Lung (tissue), 11 donors: ENCODE measurements at regions not wholly inside any gene's neighbourhood (a gene's known extent, or its start where the extent isn't known, plus 50 kb on each side); places are given as distances from the start of the nearest gene placed in this dataset.

ENCODE experiments used
- ATAC-seq: fragments of 200-7000 bp; cut with Tn5 transposase; one replicate; pipeline ENCODE4 v1.9.1; 2020; ENCODE audit warnings: moderate number of reproducible peaks; ENCODE audit not compliant: insufficient read depth, low FRiP score
- DNase-seq, 3 donors: peaks; one replicate each; pipeline ENCODE4 v3.0.0-alpha.2; 2013 to 2017
- H3K27ac ChIP-seq, 2 donors: one replicate each; pipeline ENCODE4 v1.5.1; 2013; ENCODE audit warnings: mild to moderate bottlenecking in 2 of 2, moderate library complexity in 2 of 2, control low read depth in 1 of 2, inconsistent platforms in 1 of 2, low read depth in 1 of 2, low read length in 1 of 2
- H3K27me3 ChIP-seq, 3 donors: one replicate each; pipeline ENCODE4 v1.5.1; 2013; ENCODE audit warnings: low read length in 2 of 3; ENCODE audit not compliant: control insufficient read depth in 3 of 3, insufficient read depth in 3 of 3
- H3K36me3 ChIP-seq, 4 donors: one replicate each; pipeline ENCODE4 v1.5.1; 2013; ENCODE audit warnings: low read length in 4 of 4, mild to moderate bottlenecking in 1 of 4, moderate library complexity in 1 of 4; ENCODE audit not compliant: control insufficient read depth in 4 of 4, insufficient read depth in 4 of 4
- H3K4me1 ChIP-seq, 5 donors: one replicate each; pipeline ENCODE4 v1.5.1; 2013; ENCODE audit warnings: low read length in 5 of 5, mild to moderate bottlenecking in 2 of 5, moderate library complexity in 1 of 5; ENCODE audit not compliant: control insufficient read depth in 5 of 5, insufficient read depth in 5 of 5
- H3K4me3 ChIP-seq: one replicate; pipeline ENCODE4 v1.5.1; 2013; ENCODE audit warnings: mild to moderate bottlenecking, control low read depth, moderate library complexity
- H3K9ac ChIP-seq, 2 donors: one replicate each; pipeline ENCODE4 v1.5.1; 2013; ENCODE audit warnings: low read length in 2 of 2, control low read depth in 1 of 2; ENCODE audit not compliant: insufficient read depth in 1 of 2
- H3K9me3 ChIP-seq, 4 donors: one replicate each; pipeline ENCODE4 v1.5.1; 2013; ENCODE audit warnings: low read length in 3 of 4, mild to moderate bottlenecking in 1 of 4, moderate library complexity in 1 of 4; ENCODE audit not compliant: control insufficient read depth in 4 of 4, insufficient read depth in 3 of 4
- WGBS, 2 donors: extraction: QIAGEN DNeasy Blood & Tissue Kit; methylation state at CpG; one replicate each; pipeline ENCODE4 v1.1.7; 2013; 5-methylcytosine and 5-hydroxymethylcytosine counted together
- TF ChIP-seq, protein P1 (sequence below): IDR thresholded peaks from 2 replicates; pipeline ENCODE4 v1.5.1; 2012; ENCODE audit warnings: mild to moderate bottlenecking; ENCODE audit errors: control extremely low read depth, extremely low read depth
- donor health status: control.
- donor health status: control.
- donor health status: Bipolar disorder and iron deficiency.
- donor health status: healthy.
- donor health status: DM: yes; HTN: yes; CAD: no.

GRCh38 chr12:47493801-47494200, 212.0 kb downstream of the RPAP3 start:
- Histone ChIP-seq H3K9me3 (peaks cover 0 to 8% (median 0%) of the 10 kb centered on the region in 4 donors), H3K27ac (no peak overlapping the region), H3K27me3 (peaks cover 0 to 4% (median 2%) of the 10 kb centered on the region in 3 donors), H3K36me3 (no peaks in the 10 kb centered on the region), H3K4me3 (no peak overlapping the region), H3K9ac (no peak overlapping the region), H3K4me1 (no peaks in the 10 kb centered on the region)
- TF ChIP-seq, protein P1, sequence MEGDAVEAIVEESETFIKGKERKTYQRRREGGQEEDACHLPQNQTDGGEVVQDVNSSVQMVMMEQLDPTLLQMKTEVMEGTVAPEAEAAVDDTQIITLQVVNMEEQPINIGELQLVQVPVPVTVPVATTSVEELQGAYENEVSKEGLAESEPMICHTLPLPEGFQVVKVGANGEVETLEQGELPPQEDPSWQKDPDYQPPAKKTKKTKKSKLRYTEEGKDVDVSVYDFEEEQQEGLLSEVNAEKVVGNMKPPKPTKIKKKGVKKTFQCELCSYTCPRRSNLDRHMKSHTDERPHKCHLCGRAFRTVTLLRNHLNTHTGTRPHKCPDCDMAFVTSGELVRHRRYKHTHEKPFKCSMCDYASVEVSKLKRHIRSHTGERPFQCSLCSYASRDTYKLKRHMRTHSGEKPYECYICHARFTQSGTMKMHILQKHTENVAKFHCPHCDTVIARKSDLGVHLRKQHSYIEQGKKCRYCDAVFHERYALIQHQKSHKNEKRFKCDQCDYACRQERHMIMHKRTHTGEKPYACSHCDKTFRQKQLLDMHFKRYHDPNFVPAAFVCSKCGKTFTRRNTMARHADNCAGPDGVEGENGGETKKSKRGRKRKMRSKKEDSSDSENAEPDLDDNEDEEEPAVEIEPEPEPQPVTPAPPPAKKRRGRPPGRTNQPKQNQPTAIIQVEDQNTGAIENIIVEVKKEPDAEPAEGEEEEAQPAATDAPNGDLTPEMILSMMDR = no peak
- DNase-seq (no peak), ATAC-seq (no peak)
- WGBS, 2 donors = 66 to 75% methylated on average over 3 of the region's 3 CpGs

- no peak for DNase-seq
- H3K4me1 ChIP-seq = no peaks in the 10 kb centered on the region
- H3K27ac ChIP-seq = no peak overlapping the region
- H3K9me3 ChIP-seq = peaks cover 0 to 6% (median 0%) of the 10 kb centered on the region in 4 donors
- TF ChIP-seq, protein P1 = no peak
- H3K36me3 ChIP-seq = no peaks in the 10 kb centered on the region
- ATAC-seq = no peak
- H3K4me3 ChIP-seq = no peak overlapping the region
- peaks cover 0 to 4% (median 2%) of the 10 kb centered on the region in 3 donors for H3K27me3 ChIP-seq
- WGBS, 2 donors = 84% methylated on average over 2 of the region's 2 CpGs
- no peak overlapping the region for H3K9ac ChIP-seq
These were observed 214.1 kb downstream of the RPAP3 start for GRCh38 chr12:47491516-47492305.

DNA sequence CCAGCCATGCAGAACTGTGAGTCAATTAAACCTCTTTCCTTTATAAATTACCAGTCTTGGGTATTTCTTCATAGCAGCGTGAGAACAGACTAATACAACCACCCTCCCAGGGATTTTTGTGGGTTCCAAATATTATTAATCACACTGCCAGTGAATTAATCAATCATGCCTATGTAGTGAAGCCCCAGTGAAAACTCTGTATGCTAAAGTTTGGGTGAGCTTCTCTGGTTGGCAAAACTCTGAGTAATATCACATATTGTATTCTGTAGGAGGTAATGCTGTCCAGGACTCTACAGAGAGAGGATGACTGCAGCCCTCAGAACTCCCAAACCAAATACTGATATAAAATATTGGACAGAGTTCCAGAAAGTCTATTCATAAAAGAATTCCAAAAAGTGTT, 216.9 kb downstream of the RPAP3 start:
- Histone ChIP-seq H3K4me3 (no peak overlapping the region), H3K27ac (no peak overlapping the region), H3K27me3 (peaks cover 0 to 4% (median 2%) of the 10 kb centered on the region in 3 donors), H3K9ac (no peak overlapping the region), H3K9me3 (peaks cover 0 to 11% (median 0%) of the 10 kb centered on the region in 4 donors), H3K4me1 (no peaks in the 10 kb centered on the region), H3K36me3 (no peaks in the 10 kb centered on the region)
- TF ChIP-seq, protein P1 = no peak
- ATAC-seq = no peak
- no peak for DNase-seq
- WGBS, 2 donors = 86 to 92% methylated on average over 1 of the region's 1 CpG
